ENCODE measurements at regions not wholly inside any gene's neighbourhood (a gene's known extent, or its start where the extent isn't known, plus 50 kb on each side); places are given as distances from the start of the nearest gene placed in this dataset.

DNA sequence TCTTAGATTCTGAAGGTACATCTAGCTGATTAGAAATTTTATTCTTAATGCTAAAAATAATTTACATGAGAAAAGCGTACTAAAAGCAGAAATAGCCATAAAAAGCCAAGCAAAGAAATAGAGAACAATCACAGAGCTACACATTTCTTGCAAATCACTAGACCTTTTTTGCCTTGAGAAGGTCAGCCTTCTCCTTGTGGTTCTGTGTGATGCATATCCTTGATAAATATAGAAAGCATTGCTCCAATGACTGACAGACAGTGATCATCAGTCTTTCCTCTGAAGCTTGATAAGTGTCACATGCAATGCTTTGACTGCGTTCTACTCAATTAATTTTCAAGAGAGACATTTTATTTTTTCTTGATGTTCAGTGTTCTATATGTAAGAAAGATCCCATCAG lies 226.9 kb downstream of the CEMIP2 start:
- Histone ChIP-seq H3K27ac (ENCODE audit: low read depth, low read length, poor library complexity, severe bottlenecking) (no peak overlapping the region), H3K27me3 (ENCODE audit: insufficient read depth, low read length) (no peaks in the 10 kb centered on the region), H3K4me2 (ENCODE audit: low read length) (no peak overlapping the region), H3K79me2 (ENCODE audit: insufficient read depth, low read length) (no peaks in the 10 kb centered on the region), H3F3A (ENCODE audit: insufficient read depth, low read length) (no peaks in the 10 kb centered on the region), H2AFZ (ENCODE audit: low read length) (no peak overlapping the region), H3K36me3 (ENCODE audit: insufficient read depth, low read length) (no peaks in the 10 kb centered on the region), H3K4me3 (ENCODE audit: low read depth, low read length, poor library complexity, severe bottlenecking) (no peak overlapping the region), H4K20me1 (ENCODE audit: insufficient read depth, low read length) (no peaks in the 10 kb centered on the region), H3K9ac (ENCODE audit: low read length) (no peak overlapping the region), H3K4me1 (ENCODE audit: insufficient read depth, low read length, severe bottlenecking) (no peaks in the 10 kb centered on the region), H3K9me3 (ENCODE audit: low read length) (no peaks in the 10 kb centered on the region), H3K9me2 (ENCODE audit: low read depth, low read length) (no peaks in the 10 kb centered on the region)
- no peak for TF ChIP-seq EZH2 (IDR thresholded peaks at IDR 0.05; ENCODE audit: borderline replicate concordance, low read length)
- TF ChIP-seq CTCF (IDR thresholded peaks at IDR 0.05; ENCODE audit: low read length) = no peak

- H3K4me3 ChIP-seq (ENCODE audit: low read depth, low read length, poor library complexity, severe bottlenecking) = no peak overlapping the region
- no peak for TF ChIP-seq CTCF (IDR thresholded peaks at IDR 0.05; ENCODE audit: low read length)
- TF ChIP-seq EZH2 (IDR thresholded peaks at IDR 0.05; ENCODE audit: borderline replicate concordance, low read length) = no peak
- no peaks in the 10 kb centered on the region for H3F3A ChIP-seq (ENCODE audit: insufficient read depth, low read length)
- H4K20me1 ChIP-seq (ENCODE audit: insufficient read depth, low read length) = no peaks in the 10 kb centered on the region
- H3K79me2 ChIP-seq (ENCODE audit: insufficient read depth, low read length) = no peaks in the 10 kb centered on the region
- H3K9me2 ChIP-seq (ENCODE audit: low read depth, low read length) = no peaks in the 10 kb centered on the region; the same call in 1 of the 2 replicates
- H3K9ac ChIP-seq (ENCODE audit: low read length) = no peak overlapping the region
- no peaks in the 10 kb centered on the region for H3K36me3 ChIP-seq (ENCODE audit: insufficient read depth, low read length)
- no peaks in the 10 kb centered on the region for H3K9me3 ChIP-seq (ENCODE audit: low read length)
- no peak overlapping the region for H3K27ac ChIP-seq (ENCODE audit: low read depth, low read length, poor library complexity, severe bottlenecking)
- H3K27me3 ChIP-seq (ENCODE audit: insufficient read depth, low read length) = no peaks in the 10 kb centered on the region
- no peaks in the 10 kb centered on the region for H3K4me1 ChIP-seq (ENCODE audit: insufficient read depth, low read length, severe bottlenecking)
- H3K4me2 ChIP-seq (ENCODE audit: low read length) = no peak overlapping the region
- H2AFZ ChIP-seq (ENCODE audit: low read length) = no peak overlapping the region
Measured at GRCh38 chr9:71524996-71525580, 243.2 kb downstream of the CEMIP2 start.

DNA sequence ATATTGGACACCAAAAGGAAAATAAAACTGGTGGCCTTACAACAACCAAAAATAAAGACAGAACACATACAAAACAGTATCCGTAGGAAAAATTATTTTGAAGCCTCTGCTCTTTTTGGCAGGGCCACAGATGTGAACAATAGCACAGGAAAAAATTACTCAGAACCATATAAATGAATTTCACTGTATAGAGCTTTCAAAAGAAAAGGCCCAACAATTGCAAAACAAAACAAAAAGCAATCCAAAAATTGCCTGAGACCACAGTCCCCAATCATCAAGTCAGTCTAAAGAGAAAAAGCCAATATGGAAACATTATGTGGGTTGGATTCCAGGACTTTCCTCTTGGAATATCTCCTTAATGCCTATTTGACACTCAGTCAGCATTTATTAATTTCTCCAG lies 243.8 kb downstream of the CEMIP2 start:
- H3K9me2 ChIP-seq (ENCODE audit: low read depth, low read length) = no peaks in the 10 kb centered on the region; the same call in 1 of the 2 replicates
- no peaks in the 10 kb centered on the region for H3K36me3 ChIP-seq (ENCODE audit: insufficient read depth, low read length)
- H3K79me2 ChIP-seq (ENCODE audit: insufficient read depth, low read length) = no peaks in the 10 kb centered on the region
- H3K27ac ChIP-seq (ENCODE audit: low read depth, low read length, poor library complexity, severe bottlenecking) = no peak overlapping the region
- H3K4me3 ChIP-seq (ENCODE audit: low read depth, low read length, poor library complexity, severe bottlenecking) = no peak overlapping the region
- no peaks in the 10 kb centered on the region for H3K4me1 ChIP-seq (ENCODE audit: insufficient read depth, low read length, severe bottlenecking)
- H2AFZ ChIP-seq (ENCODE audit: low read length) = no peak overlapping the region
- no peaks in the 10 kb centered on the region for H3K9me3 ChIP-seq (ENCODE audit: low read length)
- no peaks in the 10 kb centered on the region for H3K27me3 ChIP-seq (ENCODE audit: insufficient read depth, low read length)
- H4K20me1 ChIP-seq (ENCODE audit: insufficient read depth, low read length) = no peaks in the 10 kb centered on the region
- H3K4me2 ChIP-seq (ENCODE audit: low read length) = no peak overlapping the region
- no peak overlapping the region for H3K9ac ChIP-seq (ENCODE audit: low read length)
- TF ChIP-seq CTCF (IDR thresholded peaks at IDR 0.05; ENCODE audit: low read length) = no peak
- no peak for TF ChIP-seq EZH2 (IDR thresholded peaks at IDR 0.05; ENCODE audit: borderline replicate concordance, low read length)
- H3F3A ChIP-seq (ENCODE audit: insufficient read depth, low read length) = no peaks in the 10 kb centered on the region
